Ovary (tissue), 3 donors: ENCODE measurements at regions not wholly inside any gene's neighbourhood (a gene's known extent, or its start where the extent isn't known, plus 50 kb on each side); places are given as distances from the start of the nearest gene placed in this dataset.

Experiments
- EP300 ChIP-seq: sonication (generic); formaldehyde crosslinking; IDR thresholded peaks from one replicate; pipeline ENCODE4 v1.6.1; 2017; ENCODE audit warnings: antibody characterized with exemption
- POLR2A ChIP-seq: fragments of 450-650 bp; IDR thresholded peaks from one replicate; pipeline ENCODE4 v1.6.1; 2017; ENCODE audit warnings: antibody characterized with exemption, mild to moderate bottlenecking, moderate library complexity
- TF ChIP-seq, protein P1 (sequence below), 3 donors: fragments of 450-650 bp in 2 of 3; fragments of 200-600 bp in 1 of 3; IDR thresholded peaks; one replicate each; pipeline versions ENCODE4 v1.5.1 to v1.8.0; 2016 to 2022; ENCODE audit warnings: antibody characterized with exemption in 3 of 3, mild to moderate bottlenecking in 1 of 3
- donor health status: DM: no; HTN: no; CAD: no.

GRCh38 chr3:194833114-194833910 is 147.6 kb downstream of the FAM43A start:
- TF ChIP-seq, protein P1, sequence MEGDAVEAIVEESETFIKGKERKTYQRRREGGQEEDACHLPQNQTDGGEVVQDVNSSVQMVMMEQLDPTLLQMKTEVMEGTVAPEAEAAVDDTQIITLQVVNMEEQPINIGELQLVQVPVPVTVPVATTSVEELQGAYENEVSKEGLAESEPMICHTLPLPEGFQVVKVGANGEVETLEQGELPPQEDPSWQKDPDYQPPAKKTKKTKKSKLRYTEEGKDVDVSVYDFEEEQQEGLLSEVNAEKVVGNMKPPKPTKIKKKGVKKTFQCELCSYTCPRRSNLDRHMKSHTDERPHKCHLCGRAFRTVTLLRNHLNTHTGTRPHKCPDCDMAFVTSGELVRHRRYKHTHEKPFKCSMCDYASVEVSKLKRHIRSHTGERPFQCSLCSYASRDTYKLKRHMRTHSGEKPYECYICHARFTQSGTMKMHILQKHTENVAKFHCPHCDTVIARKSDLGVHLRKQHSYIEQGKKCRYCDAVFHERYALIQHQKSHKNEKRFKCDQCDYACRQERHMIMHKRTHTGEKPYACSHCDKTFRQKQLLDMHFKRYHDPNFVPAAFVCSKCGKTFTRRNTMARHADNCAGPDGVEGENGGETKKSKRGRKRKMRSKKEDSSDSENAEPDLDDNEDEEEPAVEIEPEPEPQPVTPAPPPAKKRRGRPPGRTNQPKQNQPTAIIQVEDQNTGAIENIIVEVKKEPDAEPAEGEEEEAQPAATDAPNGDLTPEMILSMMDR (IDR thresholded peaks at IDR 0.05): no peak
- TF ChIP-seq EP300: no peak
- TF ChIP-seq POLR2A: no peak
